Adrenal gland (tissue), 9 donors: ENCODE measurements at regions not wholly inside any gene's neighbourhood (a gene's known extent, or its start where the extent isn't known, plus 50 kb on each side); places are given as distances from the start of the nearest gene placed in this dataset.

ENCODE experiments used
- DNase-seq, 7 donors: peaks; one replicate each; pipeline ENCODE4 v3.0.0-alpha.2; 2019 to 2020
- H3K27ac ChIP-seq, 5 donors: fragments of 200-600 bp; sonication (generic) in 4 of 5; 1 replicate in 3 of 5; 2 replicates in 2 of 5; pipeline versions ENCODE4 v1.5.1 to v1.8.0; 2016 to 2020; ENCODE audit warnings: mild to moderate bottlenecking in 1 of 5
- H3K27me3 ChIP-seq: fragments of 200-600 bp; 2 replicates; pipeline ENCODE4 v1.8.0; 2021
- H3K36me3 ChIP-seq, 2 donors: fragments of 200-600 bp; replicated peaks in 1 of 2; 1 replicate in 1 of 2; 2 replicates in 1 of 2; pipeline versions ENCODE4 v1.5.1 to v1.8.0; 2018 to 2022
- H3K4me1 ChIP-seq, 2 donors: fragments of 200-600 bp; replicated peaks in 1 of 2; 1 replicate in 1 of 2; 2 replicates in 1 of 2; pipeline versions ENCODE4 v1.5.1 to v1.8.0; 2018 to 2021
- H3K4me3 ChIP-seq, 4 donors: fragments of 200-600 bp; sonication (generic) in 3 of 4; one replicate each; pipeline ENCODE4 v1.5.1; 2016 to 2018
- H3K9me3 ChIP-seq, 3 donors: fragments of 200-600 bp; sonication (generic) in 1 of 3; replicated peaks in 1 of 3; 1 replicate in 2 of 3; 2 replicates in 1 of 3; pipeline versions ENCODE4 v1.5.1 to v1.8.0; 2016 to 2021
- POLR2A ChIP-seq, 2 donors: fragments of 450-650 bp; IDR thresholded peaks; one replicate each; pipeline ENCODE4 v1.6.1; 2017; ENCODE audit warnings: antibody characterized with exemption in 2 of 2, mild to moderate bottlenecking in 2 of 2, moderate library complexity in 1 of 2
- WGBS, 4 donors: extraction: QIAGEN DNeasy Blood & Tissue Kit in 2 of 4; methylation state at CpG; one replicate each; pipeline versions ENCODE4 v1.1.5 to v1.1.7; 2013 to 2017; 5-methylcytosine and 5-hydroxymethylcytosine counted together
- intact Hi-C, 2 donors: fragments of 100-400 bp; cut with DNase I; formaldehyde crosslinking; loops; one replicate each; pipeline versions ENCODE4 v1.14.1 to v1.15.0; 2022 to 2023
- TF ChIP-seq, protein P1 (sequence below), 6 experiments: fragments of 450-650 bp in 4 of 6; fragments of 200-600 bp in 2 of 6; sonication (generic) in 1 of 6; IDR thresholded peaks; 1 replicate in 5 of 6; 2 replicates in 1 of 6; pipeline versions ENCODE4 v1.5.1 to v1.8.0; 2016 to 2021; ENCODE audit warnings: antibody characterized with exemption in 6 of 6, mild to moderate bottlenecking in 2 of 6, moderate library complexity in 1 of 6
- donor health status: healthy with polysubstance abuse.
- donor health status: Bipolar disorder and iron deficiency.
- donor health status: DM: yes; HTN: yes; CAD: no.
- donor health status: DM: no; HTN: no; CAD: no.
- donor health status: DM: no; HTN: no; CAD: no.

DNA sequence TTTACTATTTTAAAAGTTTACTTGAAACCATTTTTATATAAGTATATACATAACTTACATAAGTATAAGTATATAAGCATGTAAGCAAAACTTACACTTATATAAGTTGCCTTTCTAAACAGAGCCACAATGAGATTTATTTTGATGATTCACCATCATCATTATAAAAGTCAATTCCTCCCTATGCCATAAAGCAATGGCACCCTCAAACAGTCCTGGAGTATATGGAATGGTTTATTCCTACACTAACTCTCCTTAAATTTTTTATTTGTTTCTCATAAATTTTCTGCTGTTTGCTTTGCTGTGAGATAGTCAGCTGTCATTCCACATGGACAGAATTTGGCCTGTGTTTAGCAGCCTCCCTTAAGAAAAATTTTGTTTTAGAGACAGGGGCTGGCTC lies 114.2 kb downstream of the NAB1 start:
- no peaks in the 10 kb centered on the region for H3K9me3 ChIP-seq
- no peaks in the 10 kb centered on the region for H3K36me3 ChIP-seq
- H3K27ac ChIP-seq = no peak overlapping the region
- intact Hi-C loops = no loop called here
- no peaks in the 10 kb centered on the region for H3K27me3 ChIP-seq
- DNase-seq = no peak
- H3K4me3 ChIP-seq = no peak overlapping the region
- H3K4me1 ChIP-seq = no peaks in the 10 kb centered on the region
- no peak for TF ChIP-seq POLR2A (IDR thresholded peaks at IDR 0.05)
- TF ChIP-seq, protein P1, sequence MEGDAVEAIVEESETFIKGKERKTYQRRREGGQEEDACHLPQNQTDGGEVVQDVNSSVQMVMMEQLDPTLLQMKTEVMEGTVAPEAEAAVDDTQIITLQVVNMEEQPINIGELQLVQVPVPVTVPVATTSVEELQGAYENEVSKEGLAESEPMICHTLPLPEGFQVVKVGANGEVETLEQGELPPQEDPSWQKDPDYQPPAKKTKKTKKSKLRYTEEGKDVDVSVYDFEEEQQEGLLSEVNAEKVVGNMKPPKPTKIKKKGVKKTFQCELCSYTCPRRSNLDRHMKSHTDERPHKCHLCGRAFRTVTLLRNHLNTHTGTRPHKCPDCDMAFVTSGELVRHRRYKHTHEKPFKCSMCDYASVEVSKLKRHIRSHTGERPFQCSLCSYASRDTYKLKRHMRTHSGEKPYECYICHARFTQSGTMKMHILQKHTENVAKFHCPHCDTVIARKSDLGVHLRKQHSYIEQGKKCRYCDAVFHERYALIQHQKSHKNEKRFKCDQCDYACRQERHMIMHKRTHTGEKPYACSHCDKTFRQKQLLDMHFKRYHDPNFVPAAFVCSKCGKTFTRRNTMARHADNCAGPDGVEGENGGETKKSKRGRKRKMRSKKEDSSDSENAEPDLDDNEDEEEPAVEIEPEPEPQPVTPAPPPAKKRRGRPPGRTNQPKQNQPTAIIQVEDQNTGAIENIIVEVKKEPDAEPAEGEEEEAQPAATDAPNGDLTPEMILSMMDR (IDR thresholded peaks at IDR 0.05) = no peak

DNA sequence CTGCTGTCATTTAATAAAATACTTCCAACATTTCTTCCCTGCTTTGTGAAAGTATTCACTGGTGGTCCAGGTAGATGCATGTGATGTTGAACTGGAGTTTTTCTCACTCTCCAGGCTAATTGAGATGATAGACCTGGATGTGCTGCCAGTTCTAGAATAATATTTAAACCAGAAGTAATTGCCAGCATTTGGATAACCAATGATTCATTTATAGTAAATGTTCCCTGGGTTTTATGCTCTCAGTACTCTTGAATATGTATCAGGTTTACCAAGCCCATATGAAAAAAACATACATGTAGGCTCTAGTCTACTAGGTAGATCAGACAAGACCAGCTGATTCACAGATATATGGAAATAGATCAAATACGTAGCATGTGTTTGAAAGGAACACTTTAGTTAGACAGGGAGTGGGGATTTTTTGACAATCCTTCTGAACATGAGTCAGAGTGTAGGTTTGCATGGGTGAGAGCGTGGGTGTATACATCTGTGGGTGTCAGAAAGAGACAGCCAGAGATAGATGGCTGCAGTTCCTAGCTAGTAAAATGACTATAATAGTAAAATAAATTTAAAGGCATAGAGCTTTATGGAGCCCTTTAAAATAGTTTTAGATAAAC lies 115.1 kb downstream of the NAB1 start:
- no peaks in the 10 kb centered on the region for H3K27me3 ChIP-seq
- H3K9me3 ChIP-seq = no peaks in the 10 kb centered on the region
- intact Hi-C loops = no loop called here
- DNase-seq = no peak
- 85 to 96% (median 94%) methylated on average over 2 of the region's 2 CpGs for WGBS, 4 donors
- H3K27ac ChIP-seq = no peak overlapping the region
- no peaks in the 10 kb centered on the region for H3K36me3 ChIP-seq
- TF ChIP-seq POLR2A (IDR thresholded peaks at IDR 0.05) = no peak
- TF ChIP-seq, protein P1 (IDR thresholded peaks at IDR 0.05) = no peak
- H3K4me3 ChIP-seq = no peak overlapping the region
- H3K4me1 ChIP-seq = no peaks in the 10 kb centered on the region

DNA sequence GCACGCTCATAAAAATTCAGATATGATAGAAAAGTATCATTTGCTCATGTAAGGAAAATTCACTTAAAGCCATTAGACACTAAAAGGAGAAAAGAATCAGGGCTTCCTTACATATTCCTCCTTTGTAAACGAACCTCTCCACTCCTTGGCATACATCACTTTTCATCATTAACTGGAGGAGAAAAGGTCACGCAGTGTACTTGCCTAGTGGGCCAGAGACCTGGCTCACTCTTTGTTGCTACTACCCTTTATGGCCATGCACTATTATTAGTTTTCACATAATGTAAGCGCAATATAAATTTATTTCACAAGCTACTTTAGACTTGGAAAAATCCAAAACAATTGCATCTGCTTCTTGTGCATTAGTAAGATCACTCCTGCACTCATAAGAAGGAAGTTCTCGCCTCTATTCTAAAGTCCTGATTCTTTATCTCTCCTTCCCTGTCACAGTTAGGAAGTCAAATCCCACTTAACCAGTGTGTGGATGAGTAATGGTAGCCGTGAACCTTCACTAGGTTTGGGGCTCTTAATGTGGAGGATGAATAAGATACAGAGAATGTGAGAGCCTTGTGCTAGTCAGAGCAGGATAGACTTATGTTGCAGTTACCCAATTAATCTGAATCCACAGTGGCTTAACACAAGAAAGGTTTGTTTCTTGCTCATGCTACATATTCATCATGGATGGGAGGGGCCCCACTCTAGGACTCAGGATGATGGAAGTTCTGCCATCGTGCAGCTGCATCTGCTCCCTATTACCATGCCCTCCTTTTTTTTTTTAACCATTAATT lies 115.0 kb upstream of the GLS start:
- H3K27ac ChIP-seq = no peak overlapping the region

DNA sequence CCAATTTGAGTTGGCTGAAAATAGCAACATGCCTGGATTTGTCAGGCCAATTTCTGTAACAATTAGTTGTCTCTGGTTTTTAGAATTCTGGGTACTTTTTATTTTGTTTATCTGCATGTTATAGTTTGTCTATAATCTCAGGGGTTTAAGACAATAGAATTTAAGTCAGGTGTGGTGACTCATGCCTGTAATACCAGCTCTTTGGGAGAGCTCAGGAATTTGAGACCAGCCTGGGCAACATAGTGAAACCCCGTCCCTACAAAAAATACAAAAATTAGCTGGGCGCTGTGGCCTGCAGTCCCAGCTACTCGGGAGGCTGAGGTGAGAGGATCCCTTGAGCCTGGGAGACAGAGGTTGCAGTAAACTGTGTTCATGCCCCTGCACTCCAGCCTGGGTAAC lies 114.4 kb upstream of the GLS start:
- DNase-seq = no peak
- Histone ChIP-seq H3K27ac (no peak overlapping the region), H3K36me3 (no peaks in the 10 kb centered on the region), H3K27me3 (no peaks in the 10 kb centered on the region), H3K4me1 (no peaks in the 10 kb centered on the region), H3K4me3 (no peak overlapping the region), H3K9me3 (no peaks in the 10 kb centered on the region)
- intact Hi-C loops = no loop called here
- no peak for TF ChIP-seq POLR2A (IDR thresholded peaks at IDR 0.05)
- TF ChIP-seq, protein P1 (IDR thresholded peaks at IDR 0.05) = no peak
- 88 to 97% (median 93%) methylated on average over 3 of the region's 3 CpGs for WGBS, 4 donors

More for the DNA sequence above, 115.0 kb upstream of the GLS start:
- 87 to 91% (median 88%) methylated on average over 7 of the region's 7 CpGs for WGBS, 4 donors
- H3K4me3 ChIP-seq = no peak overlapping the region
- TF ChIP-seq POLR2A (IDR thresholded peaks at IDR 0.05) = no peak
- TF ChIP-seq, protein P1 (IDR thresholded peaks at IDR 0.05) = no peak
- H3K36me3 ChIP-seq = no peaks in the 10 kb centered on the region
- intact Hi-C loops = no loop called here
- no peaks in the 10 kb centered on the region for H3K27me3 ChIP-seq
- H3K4me1 ChIP-seq = no peaks in the 10 kb centered on the region
- no peak for DNase-seq
- H3K9me3 ChIP-seq = no peaks in the 10 kb centered on the region
